ENCODE measurements at regions not wholly inside any gene's neighbourhood (a gene's known extent, or its start where the extent isn't known, plus 50 kb on each side); places are given as distances from the start of the nearest gene placed in this dataset.

- ChIA-PET POLR2A (no interaction called here), CTCF (no interaction called here)
- H3K4me1 ChIP-seq (ENCODE audit: control insufficient read depth, insufficient read depth, low read length), result no peaks in the 10 kb centered on the region
- ATAC-seq (no peak), DNase-seq (ENCODE audit: low read depth, low spot score) (no peak)
- intact Hi-C loops (cut with micrococcal nuclease; ENCODE audit: unreplicated experiment), result no loop called here
- in situ Hi-C loops (cut with HindIII; ENCODE audit: low pct_unique_long_range_greater_than_20kb, low sequenced_read_pairs), result no loop called here
- H3K27me3 ChIP-seq (ENCODE audit: control insufficient read depth, insufficient read depth, low read length), result no peaks in the 10 kb centered on the region
- no peak for TF ChIP-seq TCF7L2 (IDR thresholded peaks at IDR 0.05; ENCODE audit: low read depth, low read length)
- no peak for TF ChIP-seq SIN3A (IDR thresholded peaks at IDR 0.05; ENCODE audit: borderline replicate concordance, insufficient read depth, low read depth, low read length)
- TF ChIP-seq CTCF (IDR thresholded peaks at IDR 0.05), result no peak
- no peak for TF ChIP-seq REST (IDR thresholded peaks at IDR 0.05; ENCODE audit: insufficient read depth in 1 of 2, low read depth in 2 of 2, low read length in 1 of 2)
- TF ChIP-seq POLR2AphosphoS5 (IDR thresholded peaks at IDR 0.05; ENCODE audit: low read depth, low read length), result no peak
- H3K27ac ChIP-seq (ENCODE audit: low read length), result no peak overlapping the region
- H3K36me3 ChIP-seq (ENCODE audit: control insufficient read depth, insufficient read depth, low read length), result no peaks in the 10 kb centered on the region
- no peak overlapping the region for H3K4me3 ChIP-seq (ENCODE audit: low read depth in 2 of 2, low read length in 2 of 2)
- no TSS peak for BruUV-seq (replicated peaks)
- no peaks in the 10 kb centered on the region for H3K9me3 ChIP-seq (ENCODE audit: control insufficient read depth, insufficient read depth, low read depth, low read length)
These were observed 205.4 kb upstream of the ACVR2A start for GRCh38 chr2:147639386-147639785.

- ChIA-PET POLR2A (no interaction called here), CTCF (no interaction called here)
- H3K4me1 ChIP-seq (ENCODE audit: control insufficient read depth, insufficient read depth, low read length), result no peaks in the 10 kb centered on the region
- DNase-seq (ENCODE audit: low read depth, low spot score) (no peak), ATAC-seq (no peak)
- H3K4me3 ChIP-seq (ENCODE audit: low read depth in 2 of 2, low read length in 2 of 2), result no peak overlapping the region
- no peaks in the 10 kb centered on the region for H3K27me3 ChIP-seq (ENCODE audit: control insufficient read depth, insufficient read depth, low read length)
- no peaks in the 10 kb centered on the region for H3K9me3 ChIP-seq (ENCODE audit: control insufficient read depth, insufficient read depth, low read depth, low read length)
- intact Hi-C loops (cut with micrococcal nuclease; ENCODE audit: unreplicated experiment) (no loop called here), in situ Hi-C loops (cut with HindIII; ENCODE audit: low pct_unique_long_range_greater_than_20kb, low sequenced_read_pairs) (no loop called here)
- no peak for TF ChIP-seq TCF7L2 (IDR thresholded peaks at IDR 0.05; ENCODE audit: low read depth, low read length)
- no peak for TF ChIP-seq REST (IDR thresholded peaks at IDR 0.05; ENCODE audit: insufficient read depth in 1 of 2, low read depth in 2 of 2, low read length in 1 of 2)
- no peak for TF ChIP-seq POLR2AphosphoS5 (IDR thresholded peaks at IDR 0.05; ENCODE audit: low read depth, low read length)
- no TSS peak for BruUV-seq (replicated peaks)
- H3K27ac ChIP-seq (ENCODE audit: low read length), result no peak overlapping the region
- H3K36me3 ChIP-seq (ENCODE audit: control insufficient read depth, insufficient read depth, low read length), result no peaks in the 10 kb centered on the region
These were observed 207.9 kb upstream of the ACVR2A start for GRCh38 chr2:147636886-147637285.
